Parathyroid adenoma (tissue), 2 donors: ENCODE measurements at regions not wholly inside any gene's neighbourhood (a gene's known extent, or its start where the extent isn't known, plus 50 kb on each side); places are given as distances from the start of the nearest gene placed in this dataset.

ENCODE experiments used
- H2AFZ ChIP-seq: fragments of 300-600 bp; sonication (generic); one replicate; pipeline ENCODE4 v1.7.0; 2017; ENCODE audit warnings: antibody characterized with exemption, mild to moderate bottlenecking
- H3K27ac ChIP-seq: fragments of 300-600 bp; sonication (generic); one replicate; pipeline ENCODE4 v1.7.0; 2017
- H3K27me3 ChIP-seq: fragments of 300-600 bp; sonication (generic); one replicate; pipeline ENCODE4 v1.7.0; 2017; ENCODE audit warnings: low read length; ENCODE audit not compliant: control insufficient read depth, insufficient read depth
- H3K36me3 ChIP-seq: fragments of 300-600 bp; sonication (generic); one replicate; pipeline ENCODE4 v1.7.0; 2017; ENCODE audit warnings: low read length; ENCODE audit not compliant: control insufficient read depth, insufficient read depth
- H3K4me1 ChIP-seq: fragments of 300-600 bp; sonication (generic); one replicate; pipeline ENCODE4 v1.7.0; 2017; ENCODE audit warnings: control low read depth
- H3K4me2 ChIP-seq: fragments of 300-600 bp; sonication (generic); one replicate; pipeline ENCODE4 v1.7.0; 2017; ENCODE audit warnings: low read length
- H3K4me3 ChIP-seq: fragments of 300-600 bp; sonication (generic); one replicate; pipeline ENCODE4 v1.7.0; 2017; ENCODE audit warnings: low read depth, low read length
- H3K79me2 ChIP-seq: fragments of 300-600 bp; sonication (generic); one replicate; pipeline ENCODE4 v1.7.0; 2017; ENCODE audit warnings: control low read depth
- H3K9ac ChIP-seq: fragments of 300-600 bp; sonication (generic); one replicate; pipeline ENCODE4 v1.7.0; 2017; ENCODE audit warnings: mild to moderate bottlenecking
- H3K9me3 ChIP-seq: fragments of 300-600 bp; sonication (generic); one replicate; pipeline ENCODE4 v1.7.0; 2017; ENCODE audit warnings: low read length; ENCODE audit not compliant: control insufficient read depth
- CTCF ChIP-seq: fragments of 300-600 bp; sonication (generic); IDR thresholded peaks from one replicate; pipeline ENCODE4 v1.7.0; 2017; ENCODE audit warnings: antibody characterized with exemption, mild to moderate bottlenecking
- donor health status: primary hyperparathyroidism.

DNA sequence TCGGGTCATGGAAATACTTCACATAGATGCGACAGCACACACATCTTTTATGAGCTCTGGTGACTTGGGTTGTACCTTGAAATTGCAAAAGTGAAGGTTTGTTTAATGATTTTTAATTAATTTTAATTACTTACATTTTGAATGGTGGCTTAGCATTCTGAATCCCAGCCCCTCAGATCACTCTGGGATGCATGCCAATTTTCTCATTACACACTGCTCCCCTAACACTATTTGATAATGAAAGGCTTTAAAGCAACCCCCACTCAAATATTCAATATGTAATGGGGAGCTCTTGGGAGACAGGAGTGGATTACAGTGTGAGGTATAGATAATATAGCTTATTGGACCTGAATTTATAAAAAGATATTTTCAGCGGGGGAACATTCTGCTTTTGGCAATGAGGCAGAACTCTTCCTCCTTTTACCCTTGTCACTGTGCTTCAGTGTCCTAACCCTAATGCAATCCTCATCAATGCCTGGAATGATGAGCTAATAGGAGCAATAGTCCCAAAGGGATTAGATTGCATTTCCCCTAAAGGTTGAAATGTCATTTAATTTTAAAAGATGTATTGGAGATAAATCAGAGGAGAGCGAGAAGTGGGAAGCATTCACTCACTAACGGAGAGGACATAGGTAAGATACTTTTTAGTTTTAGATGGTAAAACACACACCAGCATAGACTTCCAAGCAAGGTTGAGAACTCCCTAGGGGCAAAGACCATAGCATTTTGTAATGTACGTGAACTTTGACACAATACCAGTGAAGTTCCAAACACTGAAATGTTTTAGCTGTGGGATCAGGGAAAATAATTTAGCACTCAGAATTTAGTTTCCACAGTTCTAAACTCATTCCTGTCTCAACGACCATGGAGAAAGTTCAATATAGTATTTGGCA is 384.1 kb upstream of the PLXNA2 start:
- TF ChIP-seq CTCF = no peak
- no peak overlapping the region for H2AFZ ChIP-seq
- H3K4me2 ChIP-seq = no peak overlapping the region
- H3K27ac ChIP-seq = no peak overlapping the region
- H3K4me1 ChIP-seq = no peaks in the 10 kb centered on the region
- H3K9ac ChIP-seq = no peak overlapping the region
- H3K79me2 ChIP-seq = no peaks in the 10 kb centered on the region
- H3K27me3 ChIP-seq = no peaks in the 10 kb centered on the region
- no peaks in the 10 kb centered on the region for H3K36me3 ChIP-seq
- peaks cover 2% of the 10 kb centered on the region for H3K9me3 ChIP-seq
- H3K4me3 ChIP-seq = no peak overlapping the region

DNA sequence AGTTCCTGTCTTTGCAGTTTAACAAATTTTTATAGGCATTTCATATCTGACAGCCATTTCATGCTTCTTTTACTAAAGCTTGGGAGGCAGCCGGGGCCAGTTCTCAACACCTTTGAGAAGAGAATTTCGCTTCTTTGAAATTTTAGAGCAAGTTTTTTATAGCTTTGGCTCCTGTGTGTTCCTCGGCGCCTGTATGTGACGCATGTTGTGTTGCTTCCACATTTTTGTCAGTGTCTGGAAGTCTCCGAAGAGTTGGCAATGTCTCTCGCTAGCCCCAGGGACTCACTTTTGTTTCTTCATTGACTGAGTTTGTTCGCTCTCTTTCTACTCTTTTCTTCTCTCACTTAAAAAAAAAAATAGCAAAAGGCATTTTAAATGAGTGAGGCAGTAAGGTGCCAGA is 386.9 kb upstream of the PLXNA2 start:
- Histone ChIP-seq H3K36me3 (no peaks in the 10 kb centered on the region), H3K4me2 (no peak overlapping the region), H3K27me3 (no peaks in the 10 kb centered on the region), H3K79me2 (no peaks in the 10 kb centered on the region), H3K9ac (no peak overlapping the region), H3K27ac (no peak overlapping the region), H2AFZ (no peak overlapping the region), H3K9me3 (peaks cover 2% of the 10 kb centered on the region), H3K4me3 (no peak overlapping the region), H3K4me1 (no peaks in the 10 kb centered on the region)
- TF ChIP-seq CTCF = no peak

DNA sequence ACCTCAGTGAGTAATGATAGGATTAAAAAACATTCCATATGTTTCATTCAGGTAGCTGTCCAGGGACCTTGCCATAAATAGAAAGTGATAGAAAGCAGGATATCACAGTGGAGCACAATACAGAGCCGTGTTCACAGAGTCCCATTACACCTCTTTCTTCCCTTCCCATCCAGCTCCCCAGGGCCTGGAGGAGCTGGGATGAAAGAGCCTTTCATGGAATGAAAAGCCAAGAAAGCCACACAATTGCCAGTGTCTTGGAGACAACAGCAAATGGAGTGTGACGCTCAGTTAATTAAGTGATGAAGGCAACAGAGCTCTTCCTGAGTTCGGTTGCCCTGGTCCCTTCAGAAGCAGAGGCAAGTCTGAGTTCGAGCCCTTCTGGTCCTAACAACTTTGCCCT is 387.3 kb upstream of the PLXNA2 start:
- Histone ChIP-seq H3K27ac (no peak overlapping the region), H3K4me1 (no peaks in the 10 kb centered on the region), H3K4me2 (no peak overlapping the region), H3K4me3 (no peak overlapping the region), H2AFZ (no peak overlapping the region), H3K36me3 (no peaks in the 10 kb centered on the region), H3K9me3 (peaks cover 2% of the 10 kb centered on the region), H3K27me3 (no peaks in the 10 kb centered on the region), H3K79me2 (no peaks in the 10 kb centered on the region), H3K9ac (no peak overlapping the region)
- no peak for TF ChIP-seq CTCF

DNA sequence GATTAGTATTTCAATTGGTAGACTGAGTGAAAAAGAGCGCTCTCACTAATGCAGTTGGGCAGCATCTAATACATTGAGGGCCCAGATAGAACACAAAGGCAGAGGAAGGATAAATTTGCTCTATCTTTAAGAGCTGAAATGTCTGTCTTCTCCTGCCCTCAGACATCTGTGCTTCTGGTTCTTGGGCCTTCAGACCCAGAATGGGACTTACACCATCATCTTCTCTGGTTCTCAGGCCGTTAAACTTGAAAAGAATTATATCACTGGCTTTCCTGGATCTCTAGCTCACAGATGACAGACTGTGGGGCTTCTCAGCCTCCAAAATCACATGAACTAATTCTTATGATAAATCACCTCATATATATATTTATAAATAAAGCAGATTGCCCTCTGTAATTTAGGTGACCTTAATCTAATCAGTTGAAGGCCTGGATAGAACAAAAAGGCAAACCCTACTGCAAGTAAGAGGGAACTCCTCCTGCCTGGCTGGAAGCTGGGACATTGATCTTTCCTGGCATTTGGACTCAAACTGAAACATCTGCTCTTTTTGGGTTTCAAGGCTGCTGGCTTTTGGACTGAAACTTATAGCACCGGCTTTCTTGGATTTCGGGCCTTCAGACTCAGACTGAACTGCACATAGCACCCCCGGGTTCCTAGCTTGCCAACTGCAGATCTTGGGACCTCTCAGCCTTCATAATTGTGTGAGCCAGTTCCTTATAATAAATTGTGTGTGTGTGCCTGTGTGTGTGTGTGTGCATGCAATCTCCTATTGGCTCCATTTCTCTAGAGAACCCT is 390.4 kb upstream of the PLXNA2 start:
- no peaks in the 10 kb centered on the region for H3K27me3 ChIP-seq
- H3K4me2 ChIP-seq = no peak overlapping the region
- H3K9ac ChIP-seq = no peak overlapping the region
- TF ChIP-seq CTCF = no peak
- H3K4me1 ChIP-seq = no peaks in the 10 kb centered on the region
- H3K27ac ChIP-seq = no peak overlapping the region
- H3K4me3 ChIP-seq = no peak overlapping the region
- peaks cover 2% of the 10 kb centered on the region for H3K9me3 ChIP-seq
- no peaks in the 10 kb centered on the region for H3K79me2 ChIP-seq
- H3K36me3 ChIP-seq = no peaks in the 10 kb centered on the region
- H2AFZ ChIP-seq = no peak overlapping the region
